Ammon's horn (tissue), 1 donor: ENCODE measurements at regions not wholly inside any gene's neighbourhood (a gene's known extent, or its start where the extent isn't known, plus 50 kb on each side); places are given as distances from the start of the nearest gene placed in this dataset.

Experiments
- DNase-seq: peaks from one replicate; pipeline ENCODE4 v3.0.0-alpha.2; 2016; ENCODE audit warnings: low spot score

DNA sequence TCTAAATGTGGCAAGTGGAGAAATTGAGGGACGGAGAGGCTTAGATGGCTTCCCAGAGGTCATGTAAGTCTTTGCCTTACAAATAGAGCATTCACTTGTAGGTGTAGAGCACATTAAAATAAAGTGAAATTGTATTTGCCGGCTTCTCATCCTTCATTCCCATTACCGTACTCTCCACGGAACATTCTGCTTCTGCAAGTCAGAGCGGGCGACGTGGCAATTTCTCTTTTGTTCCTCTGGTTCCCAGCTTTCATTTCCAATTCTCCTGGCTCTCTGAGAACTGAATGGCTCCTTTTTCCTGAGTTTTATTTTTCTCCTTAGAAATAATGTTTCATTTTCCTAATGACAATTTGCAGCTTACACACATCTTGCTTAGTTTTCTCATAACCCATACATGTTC lies 51.3 kb upstream of the PFKP start:
- no peak for DNase-seq

DNA sequence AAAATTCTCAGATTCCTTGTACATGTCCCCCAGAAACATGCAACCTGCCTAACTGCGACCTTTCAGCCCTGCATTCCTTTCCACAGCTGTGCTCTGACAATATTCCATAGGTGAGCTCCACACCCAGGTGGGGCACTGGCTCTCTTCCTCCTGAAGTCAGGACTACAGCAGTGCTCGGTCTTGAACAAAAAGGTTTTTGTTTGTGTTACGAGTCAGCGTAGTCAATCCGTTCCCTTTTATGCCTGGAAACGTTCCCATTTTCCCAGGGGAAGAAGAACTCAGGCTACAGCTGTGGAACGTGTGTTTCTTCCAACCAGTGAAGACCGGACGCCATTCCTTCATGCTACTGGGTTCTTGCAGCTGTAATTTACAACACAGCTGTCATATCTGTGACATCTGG lies 52.4 kb upstream of the PFKP start:
- no peak for DNase-seq

DNA sequence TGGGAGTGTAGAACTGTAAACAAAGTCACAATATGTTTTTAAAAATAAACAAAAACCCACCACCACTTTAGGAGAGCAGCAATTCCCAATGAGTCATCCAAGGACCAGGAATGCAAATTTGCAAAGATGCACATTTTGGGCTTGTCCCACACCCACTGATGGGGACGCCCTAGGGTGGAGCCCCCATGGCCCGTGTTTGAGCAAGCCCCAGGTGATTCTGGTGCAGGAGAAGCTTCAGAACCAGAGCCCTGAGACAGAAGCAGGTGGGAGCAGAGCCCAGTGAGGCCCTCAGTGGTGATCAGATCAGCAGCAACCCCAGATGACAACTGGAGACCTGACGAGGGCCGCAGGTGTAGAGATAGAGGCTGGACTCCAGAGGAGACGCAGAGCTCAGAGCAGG lies 55.1 kb upstream of the PFKP start:
- no peak for DNase-seq

DNA sequence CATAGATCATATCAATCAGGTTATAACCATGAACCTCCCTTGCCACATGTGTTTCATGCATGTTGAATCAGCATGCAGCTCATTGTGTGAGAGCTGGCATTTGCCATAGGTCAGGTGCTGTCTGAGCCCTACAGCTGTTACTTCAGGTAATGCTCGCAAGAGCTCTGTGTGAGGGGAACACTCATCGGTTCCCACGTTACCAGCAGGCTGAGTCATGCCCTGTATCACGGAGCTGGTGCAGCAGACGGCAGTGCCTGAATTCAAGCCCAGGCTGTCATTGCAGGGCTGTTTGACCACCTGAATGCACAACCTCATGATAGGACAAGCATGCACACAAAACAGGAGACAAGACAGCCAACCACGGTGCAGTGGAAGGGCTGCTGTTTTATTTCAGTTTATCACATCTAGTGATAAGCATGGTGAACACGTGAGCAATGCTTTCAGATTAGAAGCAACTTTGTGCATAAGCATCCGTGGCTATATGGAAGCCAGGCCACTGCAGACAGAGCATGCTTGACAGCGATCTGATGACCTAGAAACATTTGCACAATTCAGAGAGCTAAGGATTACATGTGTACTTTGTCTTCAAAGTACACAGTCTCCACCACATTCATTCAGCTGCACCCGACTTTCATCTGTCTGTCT lies 56.4 kb upstream of the PFKP start:
- no peak for DNase-seq

DNA sequence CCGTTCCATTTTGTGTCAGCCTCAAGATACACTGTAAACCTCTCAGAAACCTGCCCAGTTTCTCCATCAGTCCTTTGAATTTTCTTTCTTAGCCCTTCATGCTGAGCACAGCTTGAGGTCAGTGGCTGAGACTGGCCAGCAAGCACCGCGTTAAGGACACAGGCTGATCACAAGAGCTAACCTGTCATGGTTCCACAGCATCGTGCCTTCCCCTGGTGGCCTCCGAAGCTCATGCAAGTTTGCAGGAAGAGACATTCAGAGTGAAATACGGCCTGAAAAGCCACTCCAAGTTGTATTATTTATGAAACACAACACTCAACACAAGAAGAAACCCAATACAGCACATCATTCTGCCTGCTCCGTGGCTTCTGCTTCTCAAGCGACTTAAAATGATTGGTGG lies 57.0 kb upstream of the PFKP start:
- DNase-seq, result no peak

- DNase-seq, result no peak
These were observed 58.0 kb upstream of the PFKP start for GRCh38 chr10:3009341-3009740.

- DNase-seq, result no peak
These were observed 58.7 kb upstream of the PFKP start for GRCh38 chr10:3008518-3009195.

DNA sequence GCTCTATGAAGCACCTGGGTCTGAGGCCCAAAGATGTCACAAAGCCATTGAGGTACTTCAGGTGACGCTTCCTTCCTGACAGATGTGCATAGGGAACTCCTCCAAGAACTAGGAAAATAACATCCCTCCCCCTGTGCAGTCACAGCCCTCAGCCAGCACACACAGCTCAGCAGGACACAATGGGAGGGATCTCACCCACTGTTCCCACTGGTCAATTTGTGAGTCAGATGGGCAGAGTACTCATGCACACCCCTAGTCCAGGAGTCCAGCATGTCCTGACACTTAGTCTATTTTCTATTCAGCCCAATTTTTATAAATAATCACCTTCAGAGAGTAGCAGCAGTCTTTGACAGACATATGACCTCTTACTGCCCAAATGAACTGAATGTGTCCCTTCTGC lies 60.7 kb upstream of the PFKP start:
- DNase-seq, result no peak

DNA sequence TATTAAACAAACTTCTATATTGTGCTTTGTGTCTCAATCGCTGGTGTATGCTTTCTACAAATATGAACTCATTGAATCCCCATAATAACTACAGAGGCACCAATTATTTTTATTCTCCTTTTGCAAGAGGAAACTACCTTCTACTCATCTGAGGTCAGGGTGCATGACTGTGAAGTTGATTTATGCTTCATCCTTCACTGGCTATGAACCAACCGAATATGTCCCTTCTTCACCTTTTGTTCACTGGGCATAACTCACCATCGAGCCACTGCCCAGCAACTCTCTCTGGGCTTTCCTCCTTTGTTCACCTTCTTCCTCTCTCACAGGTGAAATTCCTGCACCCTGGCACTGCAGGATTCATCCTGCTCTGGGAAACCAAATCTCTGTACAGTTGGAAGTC lies 61.3 kb upstream of the PFKP start:
- DNase-seq, result no peak

DNA sequence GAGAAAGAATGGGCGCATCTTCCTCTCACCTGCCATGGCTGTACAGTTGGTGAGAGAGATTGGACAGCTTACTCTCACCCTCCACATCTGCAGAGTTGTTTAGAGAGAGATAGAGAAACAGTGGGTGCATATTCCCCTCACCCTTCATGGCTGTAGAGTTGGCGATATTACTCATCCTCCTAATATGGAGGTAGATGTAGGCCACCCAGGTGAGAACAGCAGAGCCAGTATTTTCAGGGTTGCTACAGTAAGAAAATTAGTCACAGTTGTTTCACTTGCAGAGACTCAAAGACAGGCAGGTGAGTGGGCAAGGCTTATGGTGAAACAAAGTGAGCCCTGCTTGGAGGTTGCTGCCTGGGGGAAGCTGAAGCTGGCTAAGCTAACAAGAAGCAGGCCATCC lies 65.0 kb upstream of the PFKP start:
- no peak for DNase-seq

DNA sequence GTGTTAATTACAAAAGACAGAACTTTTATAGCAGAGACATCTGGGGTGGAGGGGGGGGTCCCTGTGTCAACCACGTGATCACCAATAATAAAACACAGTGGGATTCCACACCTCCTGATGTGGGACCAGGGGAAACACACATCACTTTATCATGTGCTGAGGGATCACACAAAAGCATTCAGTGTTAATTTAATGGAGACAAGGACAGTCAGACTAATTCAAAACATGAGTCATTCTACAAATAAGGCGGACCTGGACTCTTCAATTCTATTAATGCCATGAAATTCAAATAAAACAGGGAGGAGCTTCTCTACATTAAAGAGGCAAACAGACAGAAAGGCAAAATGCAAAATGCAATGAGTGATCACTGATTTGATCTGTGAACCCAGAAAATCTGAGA lies 67.3 kb upstream of the PFKP start:
- no peak for DNase-seq

- no peak for DNase-seq
These were observed 73.0 kb upstream of the PFKP start for GRCh38 chr10:2994221-2994961.

GRCh38 chr10:2993636-2994035 lies 73.7 kb upstream of the PFKP start:
- no peak for DNase-seq

DNA sequence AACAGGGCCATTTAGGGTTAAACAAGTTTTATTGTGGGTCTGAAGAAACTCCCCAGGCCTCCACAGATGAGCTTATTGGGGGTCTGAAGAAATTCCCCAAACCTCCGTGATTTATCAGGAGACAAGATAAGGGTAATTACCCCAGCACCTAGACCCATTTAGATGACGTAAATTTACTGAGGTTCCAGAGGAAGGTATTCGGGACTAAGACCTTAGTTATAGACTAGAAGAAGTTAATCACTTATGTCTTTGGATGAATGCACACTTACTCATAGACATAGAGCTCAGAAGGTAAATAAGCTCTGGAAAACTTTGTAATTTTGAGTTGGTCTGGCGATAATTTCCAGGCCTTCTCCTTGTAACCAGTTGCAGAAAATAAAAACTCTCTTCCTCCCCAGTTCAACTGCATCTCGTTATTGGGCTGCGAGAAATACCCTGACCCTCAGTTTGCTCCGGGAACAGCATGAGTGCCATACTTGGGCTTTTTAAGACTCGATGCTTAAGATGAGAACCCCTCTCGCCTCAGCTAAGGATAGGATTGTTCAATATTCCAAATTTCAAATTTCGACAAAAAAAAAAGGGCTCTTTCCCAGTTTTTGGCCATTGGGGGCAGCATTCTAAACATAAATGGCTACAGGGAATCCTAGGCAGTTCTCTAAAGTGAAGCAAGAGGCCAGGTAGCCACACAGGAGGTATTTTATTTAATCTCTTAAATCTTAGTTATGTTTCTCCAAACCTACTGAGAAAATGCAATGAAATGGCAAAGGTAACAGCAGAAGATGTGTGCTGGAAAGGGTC lies 74.7 kb upstream of the PFKP start:
- no peak for DNase-seq

GRCh38 chr10:2990764-2991163 lies 76.6 kb upstream of the PFKP start:
- no peak for DNase-seq

DNA sequence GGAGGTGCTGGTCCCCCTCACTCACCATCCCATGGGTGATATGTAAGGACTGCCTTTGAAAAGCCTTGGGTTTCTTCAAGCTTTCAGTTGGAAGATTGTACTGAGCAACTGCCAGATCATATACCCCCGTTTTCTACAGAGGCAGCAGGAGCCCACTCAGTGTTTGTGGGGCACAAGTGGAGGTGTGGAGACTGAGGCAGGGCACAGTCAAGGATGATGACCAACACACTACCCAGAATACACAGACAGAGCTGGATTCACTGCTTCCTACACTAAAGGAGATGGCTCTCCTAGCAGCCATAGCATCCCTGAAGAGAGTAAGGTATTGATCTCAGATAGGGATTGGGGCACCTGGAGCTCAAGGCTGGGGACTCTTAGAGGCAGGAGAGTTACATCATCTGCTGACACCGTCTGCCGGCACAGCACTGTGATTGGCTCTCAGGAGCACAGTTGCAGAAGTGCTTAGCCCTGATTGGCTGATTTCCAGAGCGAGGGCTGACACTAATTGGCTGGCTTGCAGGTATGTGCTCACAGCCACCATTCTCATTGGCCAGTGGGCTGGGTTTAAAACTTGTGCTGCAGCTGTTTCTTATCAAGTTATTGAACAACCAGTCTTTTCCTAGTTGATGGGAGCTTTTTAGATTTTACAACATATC lies 77.9 kb upstream of the PFKP start:
- DNase-seq, result no peak

DNA sequence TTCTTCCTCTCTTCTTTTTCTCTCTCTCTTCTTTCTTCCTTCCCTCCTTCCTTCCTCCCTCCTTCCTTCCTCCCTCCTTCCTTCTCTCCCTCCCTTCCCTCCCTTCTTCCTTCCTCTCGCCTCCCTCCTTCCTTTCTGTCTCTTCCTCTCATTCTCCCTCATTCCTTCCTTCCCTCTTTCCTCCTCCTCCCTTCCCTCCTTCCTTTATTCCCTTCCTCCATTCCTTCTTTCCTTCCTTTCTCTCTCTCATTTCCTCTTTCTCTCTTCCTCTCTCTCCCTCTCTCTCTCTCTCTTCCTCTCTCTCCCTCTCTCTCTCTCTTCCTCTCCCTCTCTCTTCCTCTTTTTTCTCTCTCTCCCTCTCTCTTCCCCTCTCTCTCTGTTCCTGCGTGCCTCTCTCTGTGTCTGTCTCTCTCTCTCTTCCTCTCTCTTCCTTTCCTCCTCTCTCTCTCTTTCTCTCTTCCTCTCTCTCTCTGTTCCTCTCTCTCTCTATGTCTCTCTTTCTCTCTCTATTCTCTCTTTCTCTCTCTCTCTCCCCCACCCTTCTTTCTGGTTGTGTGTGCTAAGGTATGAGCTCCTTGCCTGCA lies 80.1 kb upstream of the PFKP start:
- no peak for DNase-seq

DNA sequence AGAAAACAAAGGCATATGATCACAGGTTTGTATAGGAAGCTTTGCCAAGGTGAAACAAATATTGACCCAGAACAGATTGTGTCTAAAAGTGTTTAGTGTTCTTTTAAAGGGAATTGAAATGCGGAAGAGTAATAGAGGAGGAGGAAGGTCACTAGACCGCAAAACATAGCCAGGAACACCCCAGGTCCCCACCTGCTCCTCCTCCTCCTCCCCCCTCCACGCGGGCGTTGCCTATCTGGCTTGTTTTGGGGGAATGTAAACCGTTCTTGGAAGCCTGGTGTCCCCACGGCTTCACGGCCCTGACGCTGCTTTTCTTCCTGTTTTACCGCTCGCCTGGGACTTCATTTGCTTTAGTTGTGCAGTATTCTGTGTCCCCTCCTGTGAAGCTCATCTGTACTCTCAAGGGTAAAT lies 81.0 kb upstream of the PFKP start:
- no peak for DNase-seq

DNA sequence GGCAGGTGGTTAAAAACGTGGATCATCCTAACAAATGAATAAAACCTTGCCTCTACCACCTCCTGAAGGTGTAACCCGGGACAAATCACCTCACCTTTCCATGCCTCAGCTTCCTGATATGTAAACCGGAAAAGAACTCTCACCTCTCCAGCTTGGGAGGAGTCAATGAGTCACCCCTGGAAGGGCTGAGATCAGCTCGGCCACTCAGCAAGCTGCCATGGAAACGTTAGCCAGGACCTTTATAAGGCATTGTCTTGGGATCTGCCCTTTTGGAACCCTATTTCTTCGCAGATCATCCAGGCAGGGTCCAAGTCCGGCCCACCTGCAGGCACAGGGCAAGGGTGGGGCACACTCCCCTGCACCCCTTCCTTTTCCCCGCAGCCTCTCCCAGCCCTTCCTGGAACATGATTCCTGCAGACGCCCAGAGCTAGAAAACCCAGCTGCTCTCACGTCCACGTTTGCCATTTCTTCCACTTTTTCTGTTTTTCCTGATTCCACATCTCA lies 81.6 kb upstream of the PFKP start:
- DNase-seq, result no peak

GRCh38 chr10:2984682-2985081 lies 82.7 kb upstream of the PFKP start:
- no peak for DNase-seq

DNA sequence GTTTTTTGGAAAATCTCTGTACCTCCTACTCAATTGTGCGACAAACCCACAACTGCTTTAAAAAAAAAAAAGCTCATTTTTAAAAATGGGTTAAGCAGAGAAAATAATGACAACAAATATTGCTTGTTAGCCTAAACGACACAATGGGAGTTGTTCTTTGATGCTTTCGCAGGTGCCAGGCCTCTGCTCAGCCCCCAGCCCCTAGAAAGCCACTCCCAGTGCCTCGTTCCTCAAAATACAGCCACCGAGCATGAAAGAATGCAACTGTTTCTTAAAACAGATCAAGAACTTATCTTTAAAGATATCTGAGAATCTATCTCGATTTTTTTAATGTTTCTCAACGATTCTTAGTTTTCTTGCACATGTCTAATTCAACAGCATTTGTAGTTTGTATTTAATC lies 85.2 kb upstream of the PFKP start:
- no peak for DNase-seq
